ENCODE measurements at regions not wholly inside any gene's neighbourhood (a gene's known extent, or its start where the extent isn't known, plus 50 kb on each side); places are given as distances from the start of the nearest gene placed in this dataset.

- ATAC-seq (replicated peaks): no peak
- Mint-ChIP-seq H3K4me3 (no peak overlapping the region), H3K9me3 (no peaks in the 10 kb centered on the region), H3K27ac (no peak overlapping the region), H3K36me3 (ENCODE audit: low read depth) (no peaks in the 10 kb centered on the region), H3K4me1 (no peaks in the 10 kb centered on the region), H3K27me3 (peaks cover 11% of the 10 kb centered on the region)
These were observed 138.8 kb downstream of the DACT1 start for GRCh38 chr14:58776516-58776915.

- Mint-ChIP-seq H3K27ac (no peak overlapping the region), H3K27me3 (peaks cover 11% of the 10 kb centered on the region), H3K4me1 (no peaks in the 10 kb centered on the region), H3K4me3 (no peak overlapping the region), H3K9me3 (no peaks in the 10 kb centered on the region), H3K36me3 (ENCODE audit: low read depth) (no peaks in the 10 kb centered on the region)
- no peak for ATAC-seq (replicated peaks)
These were observed 139.8 kb downstream of the DACT1 start for GRCh38 chr14:58777541-58777979.

GRCh38 chr14:58778202-58778601, 140.4 kb downstream of the DACT1 start:
- Mint-ChIP-seq H3K4me3 (no peak overlapping the region), H3K9me3 (no peaks in the 10 kb centered on the region), H3K4me1 (no peaks in the 10 kb centered on the region), H3K27me3 (peaks cover 8% of the 10 kb centered on the region), H3K27ac (no peak overlapping the region), H3K36me3 (ENCODE audit: low read depth) (no peaks in the 10 kb centered on the region)
- no peak for ATAC-seq (replicated peaks)

DNA sequence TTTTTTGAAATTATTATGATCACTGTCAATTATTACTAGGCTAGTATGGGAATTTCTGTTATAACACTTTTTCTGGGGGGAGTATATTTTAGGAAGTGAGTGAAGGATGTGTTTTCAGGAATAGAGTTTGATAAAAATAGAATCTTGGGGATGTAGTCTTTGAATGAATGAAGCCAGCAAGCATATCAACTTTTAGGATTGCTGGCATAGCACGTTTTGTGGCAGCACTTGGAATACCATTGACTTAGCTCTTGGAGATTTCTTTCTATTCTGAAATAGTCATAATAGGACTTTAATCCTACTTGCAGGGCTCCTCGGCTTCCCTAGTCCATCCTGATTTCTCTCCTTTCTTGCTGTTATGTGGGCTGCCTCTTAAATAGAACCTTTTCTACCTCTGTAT, 141.6 kb downstream of the DACT1 start:
- Mint-ChIP-seq H3K27me3 (peaks cover 8% of the 10 kb centered on the region), H3K4me3 (no peak overlapping the region), H3K4me1 (no peaks in the 10 kb centered on the region), H3K27ac (no peak overlapping the region), H3K36me3 (ENCODE audit: low read depth) (no peaks in the 10 kb centered on the region), H3K9me3 (no peaks in the 10 kb centered on the region)
- no peak for ATAC-seq (replicated peaks)

- Mint-ChIP-seq H3K9me3 (no peaks in the 10 kb centered on the region), H3K4me1 (no peaks in the 10 kb centered on the region), H3K4me3 (no peak overlapping the region), H3K27me3 (peaks cover 5% of the 10 kb centered on the region), H3K27ac (no peak overlapping the region), H3K36me3 (ENCODE audit: low read depth) (no peaks in the 10 kb centered on the region)
- no peak for ATAC-seq (replicated peaks)
These were observed 142.4 kb downstream of the DACT1 start for GRCh38 chr14:58780185-58780584.

DNA sequence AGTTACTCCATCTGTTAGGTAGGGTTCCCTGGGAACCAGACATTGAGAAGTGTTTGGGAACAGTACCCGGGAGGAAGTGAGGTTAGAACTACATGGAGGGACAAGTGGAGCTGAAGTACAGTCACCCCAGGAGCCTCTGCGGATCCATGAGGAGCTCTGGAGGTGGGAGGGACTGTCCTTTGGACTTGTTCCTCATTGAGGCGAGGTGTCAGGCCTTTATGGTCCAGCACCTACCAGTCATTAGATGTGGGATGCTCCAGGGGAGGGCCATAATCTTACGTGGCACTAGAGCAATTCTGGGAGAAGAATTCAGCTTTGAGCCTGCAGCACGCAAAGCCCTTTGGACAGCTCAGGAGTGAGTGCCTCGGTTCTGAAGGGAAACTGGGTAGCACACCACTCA, 142.8 kb downstream of the DACT1 start:
- H3K9me3 Mint-ChIP-seq: no peaks in the 10 kb centered on the region
- H3K36me3 Mint-ChIP-seq (ENCODE audit: low read depth): no peaks in the 10 kb centered on the region
- H3K27me3 Mint-ChIP-seq: peaks cover 4% of the 10 kb centered on the region
- no peak overlapping the region for H3K27ac Mint-ChIP-seq
- ATAC-seq (replicated peaks): no peak
- no peaks in the 10 kb centered on the region for H3K4me1 Mint-ChIP-seq
- no peak overlapping the region for H3K4me3 Mint-ChIP-seq

DNA sequence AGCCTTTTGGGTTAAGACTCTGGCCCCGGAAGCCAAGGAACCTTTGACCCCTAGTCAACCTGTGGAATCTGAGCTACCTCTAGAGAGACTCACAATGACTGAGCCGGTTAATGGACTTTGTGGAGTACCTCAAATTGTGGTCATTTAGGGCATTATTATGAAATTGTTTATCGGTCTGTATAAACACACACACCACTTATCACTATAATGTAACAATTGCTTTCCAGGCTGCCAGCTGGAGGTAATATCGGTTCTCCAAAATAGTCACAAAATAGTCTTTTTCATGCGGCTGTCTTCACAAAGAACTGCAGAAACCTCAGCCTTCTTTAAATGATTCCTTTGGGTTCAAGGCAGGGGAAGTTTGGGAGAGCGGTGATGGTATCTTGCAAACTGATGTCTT, 144.2 kb downstream of the DACT1 start:
- H3K27me3 Mint-ChIP-seq: no peaks in the 10 kb centered on the region
- ATAC-seq (replicated peaks): no peak
- H3K36me3 Mint-ChIP-seq (ENCODE audit: low read depth): no peaks in the 10 kb centered on the region
- no peaks in the 10 kb centered on the region for H3K4me1 Mint-ChIP-seq
- H3K9me3 Mint-ChIP-seq: no peaks in the 10 kb centered on the region
- no peak overlapping the region for H3K4me3 Mint-ChIP-seq
- no peak overlapping the region for H3K27ac Mint-ChIP-seq

GRCh38 chr14:58783792-58784511, 146.2 kb downstream of the DACT1 start:
- ATAC-seq (replicated peaks): no peak

GRCh38 chr14:58784931-58785330, 147.2 kb downstream of the DACT1 start:
- Mint-ChIP-seq H3K27ac (no peak overlapping the region), H3K27me3 (peaks cover 9% of the 10 kb centered on the region), H3K36me3 (ENCODE audit: low read depth) (no peaks in the 10 kb centered on the region), H3K9me3 (no peaks in the 10 kb centered on the region), H3K4me3 (no peak overlapping the region), H3K4me1 (no peaks in the 10 kb centered on the region)
- ATAC-seq (replicated peaks): no peak

More at GRCh38 chr14:58783792-58784511, 146.2 kb downstream of the DACT1 start:
- Mint-ChIP-seq H3K27me3 (peaks cover 9% of the 10 kb centered on the region), H3K27ac (no peak overlapping the region), H3K4me1 (no peaks in the 10 kb centered on the region), H3K4me3 (no peak overlapping the region), H3K9me3 (no peaks in the 10 kb centered on the region), H3K36me3 (ENCODE audit: low read depth) (no peaks in the 10 kb centered on the region)

GRCh38 chr14:58785701-58786100, 147.9 kb downstream of the DACT1 start:
- Mint-ChIP-seq H3K4me1 (no peaks in the 10 kb centered on the region), H3K36me3 (ENCODE audit: low read depth) (no peaks in the 10 kb centered on the region), H3K4me3 (no peak overlapping the region), H3K27me3 (peaks cover 9% of the 10 kb centered on the region), H3K9me3 (no peaks in the 10 kb centered on the region), H3K27ac (no peak overlapping the region)
- no peak for ATAC-seq (replicated peaks)

DNA sequence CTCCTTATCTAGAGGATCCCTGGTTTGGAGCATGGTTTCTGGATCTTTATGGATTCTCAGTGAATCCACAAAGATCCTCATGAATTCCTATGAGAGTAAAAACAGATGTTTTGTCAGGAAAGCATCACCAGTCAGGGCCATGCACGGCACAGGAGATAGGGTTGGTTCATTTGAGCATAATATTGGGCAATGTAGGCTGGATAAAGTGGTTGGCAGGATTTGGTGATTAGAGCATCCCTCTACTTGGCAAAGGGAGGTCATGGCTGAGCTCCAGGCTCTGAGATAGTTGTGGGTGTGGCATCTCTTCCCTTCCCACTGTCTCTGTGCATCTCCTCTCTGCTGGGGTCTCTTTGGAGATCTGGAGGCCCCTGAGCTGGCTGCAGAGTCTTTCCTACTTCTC, 149.8 kb downstream of the DACT1 start:
- no peak overlapping the region for H3K27ac Mint-ChIP-seq
- H3K27me3 Mint-ChIP-seq: peaks cover 9% of the 10 kb centered on the region
- H3K4me3 Mint-ChIP-seq: no peak overlapping the region
- H3K9me3 Mint-ChIP-seq: no peaks in the 10 kb centered on the region
- H3K4me1 Mint-ChIP-seq: no peaks in the 10 kb centered on the region
- H3K36me3 Mint-ChIP-seq (ENCODE audit: low read depth): no peaks in the 10 kb centered on the region
- no peak for ATAC-seq (replicated peaks)

DNA sequence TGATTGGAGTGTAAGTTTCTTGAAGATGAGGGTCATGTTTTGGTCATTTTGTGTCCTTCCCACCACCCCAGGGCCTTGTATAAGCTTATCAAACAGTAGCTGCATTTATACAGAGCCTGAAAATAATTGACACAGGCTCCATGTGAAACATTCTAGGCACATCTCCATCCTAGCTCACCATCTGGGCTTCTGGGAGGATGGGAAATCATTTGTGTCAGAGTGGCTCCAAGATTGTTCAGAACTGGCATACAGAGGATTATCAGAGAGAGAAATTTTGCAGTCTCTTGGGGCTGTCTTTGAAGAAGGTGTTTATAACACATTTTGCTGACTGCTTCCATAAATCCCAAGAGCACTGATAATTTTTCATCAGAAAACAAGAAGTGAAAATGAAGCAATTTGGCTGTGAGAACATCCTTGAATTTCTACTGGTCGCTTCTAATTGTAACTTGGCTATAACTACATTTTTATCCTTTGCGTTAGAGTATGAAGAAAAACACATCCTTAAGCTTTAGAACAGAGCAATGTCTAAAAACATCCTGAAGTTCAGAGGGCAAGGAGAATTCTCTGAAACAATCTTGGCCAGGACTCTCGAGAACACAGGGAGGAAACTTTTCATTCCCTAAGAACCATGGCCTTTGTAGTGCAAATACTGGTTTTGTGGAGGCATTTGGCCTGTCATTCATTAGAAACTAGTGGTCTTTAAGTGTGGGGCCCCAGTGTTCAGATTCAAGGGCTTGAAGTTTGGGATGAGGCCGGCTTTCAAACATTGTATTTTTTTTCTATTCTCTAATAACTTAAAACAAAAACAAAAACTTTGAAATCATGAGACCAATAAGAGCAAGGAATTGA, 151.1 kb downstream of the DACT1 start:
- no peak overlapping the region for H3K27ac Mint-ChIP-seq
- no peaks in the 10 kb centered on the region for H3K4me1 Mint-ChIP-seq
- no peak for ATAC-seq (replicated peaks)
- H3K9me3 Mint-ChIP-seq: no peaks in the 10 kb centered on the region
- no peaks in the 10 kb centered on the region for H3K36me3 Mint-ChIP-seq (ENCODE audit: low read depth)
- H3K4me3 Mint-ChIP-seq: no peak overlapping the region
- H3K27me3 Mint-ChIP-seq: peaks cover 12% of the 10 kb centered on the region

DNA sequence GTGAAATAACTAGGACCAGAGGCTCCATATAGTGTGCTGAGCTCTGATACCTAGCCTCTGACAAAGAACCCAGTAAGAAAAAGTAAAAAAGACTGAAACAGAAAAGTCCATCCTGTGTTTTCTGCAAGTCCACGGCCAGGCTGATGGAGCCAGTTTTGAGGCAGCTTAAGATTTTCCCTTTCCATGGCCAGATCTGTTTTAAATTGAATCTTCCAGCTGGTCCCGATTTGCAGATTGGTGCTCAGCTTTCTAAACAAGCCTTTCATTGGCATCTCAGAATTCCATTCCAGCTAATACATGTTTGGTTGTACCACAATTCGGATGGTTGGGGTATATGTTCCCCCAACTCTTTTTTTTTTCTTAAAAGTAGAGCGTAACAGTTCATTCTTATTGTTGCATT, 152.0 kb downstream of the DACT1 start:
- H3K36me3 Mint-ChIP-seq (ENCODE audit: low read depth): no peaks in the 10 kb centered on the region
- H3K27ac Mint-ChIP-seq: no peak overlapping the region
- no peak for ATAC-seq (replicated peaks)
- H3K4me3 Mint-ChIP-seq: no peak overlapping the region
- no peaks in the 10 kb centered on the region for H3K9me3 Mint-ChIP-seq
- H3K4me1 Mint-ChIP-seq: no peaks in the 10 kb centered on the region
- H3K27me3 Mint-ChIP-seq: peaks cover 12% of the 10 kb centered on the region

DNA sequence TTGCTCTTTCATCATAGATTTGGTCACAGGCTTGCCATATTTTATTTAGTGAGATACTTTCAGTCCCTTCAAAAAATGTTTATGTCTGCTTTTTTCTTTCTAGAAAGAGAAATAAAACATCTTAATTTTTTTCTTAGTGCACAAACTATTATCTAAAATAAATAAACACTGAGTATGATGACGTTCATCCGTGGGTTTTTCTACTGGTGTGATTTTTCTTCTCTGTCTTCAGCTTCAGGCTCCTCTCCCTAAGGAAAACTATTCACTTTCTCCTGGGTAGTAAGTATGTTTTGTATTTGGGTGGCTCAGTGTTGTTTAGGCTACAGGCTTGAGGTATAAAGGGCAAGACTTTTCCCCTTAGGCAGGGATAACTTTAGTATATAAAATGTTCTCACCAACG, 154.7 kb downstream of the DACT1 start:
- Mint-ChIP-seq H3K27me3 (peaks cover 9% of the 10 kb centered on the region), H3K9me3 (no peaks in the 10 kb centered on the region)
- ATAC-seq (replicated peaks): no peak

DNA sequence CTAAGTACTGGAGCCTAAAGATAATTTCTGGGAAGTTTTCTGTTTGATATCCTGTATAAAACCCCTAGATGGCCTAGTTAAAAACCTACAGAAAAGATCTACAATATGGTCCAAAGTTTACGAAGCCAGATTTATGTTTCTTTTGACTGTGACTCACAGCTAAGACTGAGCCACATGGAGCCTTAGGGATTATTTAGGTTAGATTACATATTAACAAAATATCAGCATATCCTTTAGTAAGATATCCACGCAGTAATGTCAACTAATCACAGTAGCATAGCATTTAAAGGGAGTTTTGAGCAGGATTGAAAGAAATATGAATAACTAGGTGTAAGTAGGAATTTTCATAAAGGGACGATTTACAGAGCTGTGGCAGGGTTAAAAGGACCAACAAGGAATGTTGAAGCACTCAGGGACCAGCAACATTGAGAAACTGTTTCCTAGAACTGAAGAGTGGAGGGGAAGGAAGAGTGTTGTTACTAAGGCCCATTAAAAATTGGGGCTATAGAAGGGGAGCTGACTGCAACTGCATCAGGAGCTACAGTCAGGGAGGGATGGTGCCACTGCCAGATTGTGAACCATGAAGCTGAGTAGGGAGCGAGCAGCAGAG, 155.5 kb downstream of the DACT1 start:
- Mint-ChIP-seq H3K4me3 (no peak overlapping the region), H3K4me1 (no peaks in the 10 kb centered on the region), H3K27me3 (peaks cover 7% of the 10 kb centered on the region), H3K27ac (no peak overlapping the region), H3K36me3 (ENCODE audit: low read depth) (no peaks in the 10 kb centered on the region), H3K9me3 (no peaks in the 10 kb centered on the region)
- ATAC-seq (replicated peaks): no peak

More for the DNA sequence above, 154.7 kb downstream of the DACT1 start:
- no peak overlapping the region for H3K27ac Mint-ChIP-seq
- no peaks in the 10 kb centered on the region for H3K36me3 Mint-ChIP-seq (ENCODE audit: low read depth)
- no peaks in the 10 kb centered on the region for H3K4me1 Mint-ChIP-seq
- H3K4me3 Mint-ChIP-seq: no peak overlapping the region

Data from activated T-helper 17 cell treated with anti-CD3 and anti-CD28 coated beads, Interleukin-2, amount 50 U/mL, for 72 hours (primary cell).